GM18517 (cell line): ENCODE measurements at regions not wholly inside any gene's neighbourhood (a gene's known extent, or its start where the extent isn't known, plus 50 kb on each side); places are given as distances from the start of the nearest gene placed in this dataset.
A peak's percentile ranks its signal among the peaks of the same experiment; 100 is the strongest.
"Not testable (repeated sequence)": the region's sequence is repeated elsewhere in the genome, so short reads cannot be mapped to it uniquely, and the experiment has no call there.

Source experiments
- ATAC-seq: cut with Tn5 transposase; IDR thresholded peaks from one replicate; pipeline ENCODE4 v1.9.1; 2021; ENCODE audit warnings: mild to moderate bottlenecking, moderate library complexity; ENCODE audit not compliant: unreplicated experiment

DNA sequence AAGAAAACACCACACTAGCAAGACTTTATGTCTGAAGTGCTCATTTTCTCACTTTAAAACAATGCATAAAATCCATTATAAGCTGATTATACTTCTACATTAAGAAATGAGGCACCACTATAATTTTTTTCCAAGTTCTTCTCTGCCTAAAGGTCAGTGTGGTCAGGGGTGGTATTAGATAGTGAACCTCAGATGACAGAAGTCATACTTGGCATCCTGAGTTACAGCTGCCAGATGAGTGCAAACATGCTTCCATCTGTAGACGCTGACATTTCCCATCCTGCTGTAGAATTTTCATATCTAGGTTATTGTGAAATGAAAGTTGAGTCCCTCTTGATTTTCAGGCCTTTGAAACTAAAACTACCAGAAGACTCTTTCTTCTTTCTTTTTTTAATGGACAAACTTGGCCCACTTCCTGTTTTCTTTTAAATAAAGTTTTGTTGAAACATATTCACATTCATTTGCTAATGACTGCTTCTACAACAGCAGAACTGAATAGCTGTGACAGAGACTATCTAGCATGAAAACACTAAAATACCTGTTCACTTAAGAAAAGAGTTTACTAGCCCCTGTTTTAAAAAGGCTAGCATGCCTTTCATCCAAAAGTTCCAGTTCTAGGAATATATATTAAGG, 900.8 kb downstream of the XPNPEP1 start:
- ATAC-seq = no peak

DNA sequence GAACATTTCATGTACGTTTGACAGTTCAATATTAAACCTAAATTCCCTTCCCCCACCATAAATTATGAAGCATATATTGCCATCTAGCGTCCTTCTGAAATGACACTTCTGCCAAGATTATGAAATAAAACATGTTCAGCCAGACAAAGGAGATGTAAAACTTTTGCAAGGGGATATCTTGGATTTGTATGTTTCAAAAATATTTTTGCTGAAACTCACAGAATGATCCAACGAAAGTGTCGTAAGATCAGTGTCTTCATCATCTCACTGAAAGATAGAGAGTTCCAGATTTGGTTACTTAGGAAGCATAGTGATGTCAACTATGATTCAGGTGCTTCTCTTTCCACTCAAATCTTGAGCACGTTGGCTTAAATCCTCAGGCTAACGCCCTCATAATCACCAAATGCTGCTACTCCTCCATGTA, 904.3 kb downstream of the XPNPEP1 start:
- ATAC-seq = no peak

DNA sequence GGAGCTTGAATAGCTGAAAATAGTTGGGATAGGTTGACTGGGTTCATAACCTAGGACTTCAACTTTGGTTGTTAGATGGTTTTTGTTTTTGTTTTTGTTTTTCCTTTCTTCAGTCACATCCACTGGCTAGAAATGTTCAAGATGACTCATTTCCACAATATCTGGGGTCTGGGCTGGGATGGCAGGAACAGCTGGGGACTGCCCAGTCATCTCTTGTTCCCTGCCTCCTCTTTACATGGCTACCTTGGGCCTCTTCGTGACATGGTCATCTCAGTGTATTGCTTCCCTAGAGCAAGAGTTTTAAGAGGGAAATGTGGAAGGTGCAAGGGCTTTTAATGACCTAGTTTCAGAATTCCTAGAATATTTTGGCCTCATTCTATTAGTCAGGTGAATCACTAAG, 915.8 kb downstream of the XPNPEP1 start:
- ATAC-seq = no peak

DNA sequence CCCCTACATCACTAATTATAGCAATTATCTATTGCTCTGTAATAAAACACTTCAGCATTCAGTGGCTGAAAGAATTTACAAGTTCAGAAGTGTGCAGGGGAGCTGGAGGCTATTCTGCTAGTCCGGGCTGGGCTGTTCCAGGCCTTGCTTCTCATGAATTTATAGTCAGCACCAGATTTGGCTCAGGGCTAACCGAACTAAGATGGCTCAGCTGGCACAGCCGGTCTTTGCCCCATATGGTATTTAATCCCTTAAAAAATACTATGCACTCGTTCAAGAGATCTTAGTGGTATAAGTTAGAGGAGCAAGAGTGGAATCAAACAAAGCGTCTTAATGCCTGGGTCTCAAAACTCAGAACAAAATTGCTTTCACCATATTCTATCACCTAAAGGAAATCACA, 932.9 kb downstream of the XPNPEP1 start:
- no peak for ATAC-seq

DNA sequence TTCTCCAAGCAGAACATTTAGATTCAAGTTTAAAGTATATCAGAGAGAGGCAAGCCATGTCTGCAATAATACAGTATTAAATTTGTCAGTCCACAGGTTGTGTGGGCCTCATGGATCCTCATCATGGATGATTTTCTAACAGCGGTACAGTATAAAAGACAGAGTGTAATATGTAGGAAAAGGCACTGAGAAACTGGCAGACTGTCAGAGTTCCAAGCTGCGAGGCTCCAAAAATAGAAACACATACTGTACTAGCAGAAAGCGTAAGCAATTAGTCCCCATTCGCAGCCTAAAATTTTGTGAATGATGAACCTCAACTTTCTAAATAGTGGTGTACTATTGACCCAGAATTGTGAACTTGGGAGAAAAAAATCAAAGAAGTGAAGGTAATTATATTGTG, 933.3 kb downstream of the XPNPEP1 start:
- no peak for ATAC-seq

DNA sequence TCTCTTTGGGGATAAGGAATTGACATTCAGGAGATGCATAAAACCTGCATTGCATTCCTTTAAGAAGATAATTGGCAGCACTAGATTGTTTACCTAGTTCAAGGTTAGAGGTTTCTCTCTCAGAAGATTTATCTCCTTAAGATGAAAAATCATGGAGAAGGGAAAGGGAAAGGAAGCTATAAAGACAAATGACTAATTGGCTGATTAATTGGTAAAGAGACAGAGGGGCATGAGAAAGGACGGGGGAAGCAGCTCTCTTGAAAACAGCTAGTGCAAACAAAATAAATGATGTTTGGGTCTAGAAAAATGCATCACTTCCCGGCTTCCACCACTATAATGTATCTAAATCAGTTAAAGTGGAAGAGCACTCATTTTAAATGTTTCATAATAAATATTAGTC, 941.2 kb downstream of the XPNPEP1 start:
- no peak for ATAC-seq

DNA sequence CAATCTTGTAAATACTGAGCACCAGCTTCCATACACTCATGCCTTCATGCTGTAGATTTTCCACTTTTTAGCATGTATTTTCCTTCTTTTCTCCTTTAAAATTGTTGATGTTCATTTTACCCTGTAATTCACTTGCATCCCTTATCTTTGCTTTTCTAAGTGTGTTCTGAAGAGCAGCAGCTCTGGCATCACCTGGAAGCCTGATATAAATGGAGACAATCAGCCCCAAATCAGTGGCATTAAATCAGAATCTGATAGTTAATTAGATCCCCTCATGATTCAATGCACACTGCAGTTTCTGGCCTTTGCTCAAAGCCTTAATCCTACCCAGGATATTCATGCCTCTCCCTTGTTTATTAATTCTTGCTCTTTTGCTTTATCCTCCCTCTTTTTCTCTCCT, 942.4 kb downstream of the XPNPEP1 start:
- ATAC-seq = no peak

DNA sequence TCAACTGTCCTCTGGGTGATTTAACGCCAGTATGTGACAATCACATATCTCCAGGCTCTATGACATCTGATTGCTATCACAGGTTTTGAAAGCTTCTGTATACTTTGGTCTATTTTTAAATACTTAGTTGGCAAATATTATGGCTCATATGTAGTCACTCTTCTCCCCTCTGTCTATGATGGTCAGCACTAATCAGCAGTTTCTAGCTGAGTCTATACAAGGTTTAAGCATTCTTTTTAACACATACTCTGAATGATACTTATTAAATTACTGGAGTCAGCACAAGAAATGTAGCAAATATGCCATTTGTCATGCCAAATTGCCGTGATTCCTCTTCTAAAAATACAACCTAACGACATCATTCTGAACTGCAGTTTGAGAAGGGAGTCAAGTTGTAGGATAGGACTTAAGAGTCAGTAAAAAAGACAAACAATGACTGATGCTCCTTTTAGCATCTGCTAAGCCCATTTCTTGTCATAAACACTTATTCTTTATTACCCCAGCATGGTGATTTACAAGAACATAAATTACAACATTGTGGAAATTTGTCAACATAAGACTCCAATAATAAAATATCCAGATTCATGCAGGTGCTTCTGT, 947.8 kb downstream of the XPNPEP1 start:
- ATAC-seq = no peak

DNA sequence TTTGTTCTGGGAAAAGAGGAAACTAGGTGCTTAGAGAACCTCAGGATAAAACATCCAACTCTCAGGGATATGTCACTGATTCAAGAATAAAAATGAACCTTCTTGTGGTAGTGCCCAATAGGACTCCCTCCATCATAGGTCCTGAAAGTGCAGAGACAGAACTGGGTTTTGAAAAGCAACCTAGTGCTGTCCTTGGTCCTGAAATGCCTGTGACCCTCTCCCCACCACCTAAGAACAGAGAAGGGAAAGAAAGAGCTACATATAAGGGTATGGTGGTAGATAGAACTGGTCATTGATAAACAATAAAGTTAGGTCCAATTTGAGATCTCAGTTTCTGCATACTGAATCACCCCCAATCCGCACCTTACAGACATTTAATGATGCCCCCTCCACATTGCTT, 953.3 kb downstream of the XPNPEP1 start:
- ATAC-seq = no peak

DNA sequence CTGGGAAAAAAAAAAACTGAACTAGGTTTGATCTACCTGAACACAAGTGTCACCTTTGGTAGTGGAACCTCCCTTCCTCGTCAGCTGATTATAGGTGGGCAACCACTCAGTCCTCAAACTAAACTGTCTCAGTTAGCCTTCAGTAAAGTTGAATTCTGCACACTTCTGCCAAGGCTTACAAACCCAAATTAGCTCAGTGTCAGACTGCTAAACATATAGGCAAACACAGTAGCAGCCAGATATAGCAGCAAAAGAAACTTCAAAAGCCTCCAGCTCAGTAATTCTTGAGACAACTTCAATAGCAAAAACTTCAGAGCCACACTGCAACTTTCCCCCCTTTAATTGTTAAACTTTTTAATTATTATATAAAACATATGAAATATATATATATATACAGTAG, 956.9 kb downstream of the XPNPEP1 start:
- no peak for ATAC-seq

DNA sequence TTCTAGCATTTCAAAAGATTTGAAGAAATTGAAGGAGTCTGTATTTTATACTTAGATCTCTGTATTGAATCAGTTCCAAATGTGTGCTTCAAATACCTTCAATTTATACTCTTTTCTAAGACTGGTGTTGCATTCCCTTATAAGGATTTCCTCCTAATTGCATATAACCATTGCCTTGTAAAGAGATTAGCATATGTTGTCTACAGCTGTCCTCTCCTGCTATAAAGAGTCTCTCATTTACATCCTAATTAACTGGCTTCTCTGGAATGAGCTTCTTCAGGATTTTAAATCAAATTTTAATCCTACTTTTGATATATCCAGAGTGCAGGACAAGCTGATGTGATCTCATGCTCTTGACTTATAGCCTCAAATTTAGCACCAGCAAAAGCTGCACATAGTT, 957.3 kb downstream of the XPNPEP1 start:
- ATAC-seq = no peak

DNA sequence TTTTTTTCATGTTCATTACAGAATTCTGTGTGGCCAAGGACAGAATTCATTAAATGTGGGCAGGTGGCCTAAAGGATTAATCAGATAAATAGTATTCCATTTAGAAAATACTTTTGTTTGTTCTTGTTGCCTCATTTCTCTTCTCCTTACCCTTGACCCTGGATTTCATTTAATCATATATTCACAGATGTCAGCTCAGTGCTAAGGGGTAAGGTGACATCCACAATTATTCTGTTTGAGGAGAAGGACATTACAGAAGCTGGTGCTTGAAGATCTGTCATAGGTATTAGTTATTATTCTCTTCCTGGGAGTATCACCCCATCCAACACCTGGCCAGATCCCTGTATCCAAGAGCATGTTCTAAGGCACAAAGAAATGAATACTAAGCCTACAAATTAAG, 961.1 kb downstream of the XPNPEP1 start:
- ATAC-seq = no peak

DNA sequence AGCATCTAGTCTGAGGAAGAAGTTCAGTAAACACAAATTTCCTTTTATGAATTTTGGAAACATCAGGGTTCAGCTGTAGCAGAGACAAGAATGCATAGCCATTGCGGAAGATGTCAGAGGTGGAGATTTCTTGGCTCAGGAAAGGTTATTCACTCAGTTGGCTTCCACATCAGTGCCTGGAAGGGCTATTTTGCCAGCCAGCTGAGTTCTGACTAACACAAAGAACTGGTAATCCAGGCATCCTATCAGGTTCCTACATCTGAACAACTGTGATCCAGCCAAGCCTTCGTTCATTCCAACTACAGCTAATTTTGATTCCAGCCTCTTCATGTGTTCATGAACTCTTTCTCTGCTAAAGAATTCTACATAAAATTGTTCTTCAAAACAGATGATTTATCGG, 965.6 kb downstream of the XPNPEP1 start:
- ATAC-seq = no peak

DNA sequence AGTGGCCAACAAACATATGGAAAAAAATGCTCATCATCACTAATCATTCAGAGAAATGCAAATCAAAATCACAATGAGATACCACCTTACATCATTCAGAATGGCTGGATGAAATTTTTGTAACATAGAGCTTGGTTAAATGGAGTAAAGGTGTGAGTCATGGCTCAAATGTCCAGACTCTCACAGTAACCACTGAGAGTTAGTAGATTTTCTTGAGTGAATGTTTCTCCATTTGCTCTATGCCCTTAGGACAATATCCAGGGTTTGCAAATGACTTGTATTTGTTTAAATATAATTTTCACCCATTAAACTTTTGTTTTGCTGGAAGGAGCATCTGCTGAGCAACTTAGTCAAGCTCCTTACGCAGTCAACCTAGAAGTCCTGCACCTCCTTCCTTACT, 967.2 kb downstream of the XPNPEP1 start:
- ATAC-seq = no peak

DNA sequence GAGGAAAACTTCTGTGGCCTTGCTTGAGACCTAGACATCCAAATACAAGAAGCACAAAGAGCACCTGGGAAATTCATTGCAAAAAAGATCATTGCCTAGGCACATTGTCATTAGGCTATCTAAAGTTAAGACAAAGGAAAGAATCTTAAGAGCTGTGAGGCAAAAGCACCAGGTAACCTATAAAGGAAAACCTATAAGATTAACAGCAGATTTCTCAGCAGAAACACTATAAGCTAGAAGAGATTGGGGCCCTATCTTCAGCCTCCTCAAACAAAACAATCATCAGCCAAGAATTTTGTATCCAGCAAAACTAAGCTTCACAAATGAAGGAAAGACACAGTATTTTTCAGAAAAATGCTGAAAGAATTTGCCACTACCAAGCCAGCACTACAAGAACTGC, 1003.3 kb downstream of the XPNPEP1 start:
- ATAC-seq = not testable (repeated sequence)

DNA sequence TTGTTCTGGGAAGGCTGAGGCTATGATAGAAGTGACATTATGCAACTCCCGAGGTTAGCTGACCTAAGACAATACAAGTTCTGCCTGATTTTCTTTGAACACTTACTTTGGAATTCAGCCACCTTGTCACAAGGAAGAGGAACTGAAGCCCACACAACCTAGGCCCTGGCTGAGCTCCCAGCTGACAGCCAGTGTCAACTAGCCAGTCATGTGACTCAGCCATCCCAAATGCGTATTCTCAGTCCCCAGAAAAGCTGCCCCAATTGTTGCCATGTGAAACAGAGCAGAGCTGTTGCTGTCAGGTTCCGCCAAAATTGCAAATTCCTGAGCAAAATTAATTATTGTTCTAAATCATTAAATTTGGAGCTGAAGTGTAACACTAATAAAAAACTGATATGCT, 1010.0 kb downstream of the XPNPEP1 start:
- no peak for ATAC-seq

DNA sequence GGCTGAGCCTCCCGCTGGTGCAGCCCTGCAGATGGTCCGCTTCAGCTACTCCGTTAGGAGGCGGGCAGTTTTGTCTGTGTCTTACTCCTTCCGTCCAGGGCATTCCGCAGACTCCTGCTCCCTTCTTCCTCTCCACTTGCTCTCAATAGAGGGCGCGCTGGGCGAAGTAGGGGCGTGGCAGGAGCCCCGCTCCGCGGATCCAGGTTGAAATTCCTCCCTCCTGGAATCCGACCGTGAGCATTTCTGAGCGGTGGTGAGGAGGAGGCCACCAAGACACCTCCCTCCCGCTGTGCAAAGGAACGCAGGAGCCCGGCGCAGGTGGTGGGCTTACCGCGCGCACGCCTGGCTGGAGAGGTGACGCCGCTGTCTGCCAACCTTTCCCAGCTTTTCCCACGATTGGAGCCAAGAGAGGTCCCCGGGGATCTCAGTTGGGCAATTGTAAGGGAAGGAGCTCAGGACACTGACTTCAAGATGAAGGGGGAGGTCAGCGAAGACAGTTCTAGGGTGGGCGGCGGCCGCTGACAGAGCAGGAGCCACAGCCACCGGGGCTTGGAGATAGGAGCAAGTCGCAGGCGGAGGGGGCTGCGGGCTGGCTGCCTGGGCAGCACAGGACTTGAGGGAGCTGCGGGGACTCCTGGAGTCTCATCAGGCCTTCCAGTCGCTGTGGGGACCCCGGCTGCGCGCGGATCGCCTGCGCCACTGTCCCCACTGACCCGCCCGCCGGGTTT, 1011.3 kb downstream of the XPNPEP1 start:
- ATAC-seq = peak; percentile 66

DNA sequence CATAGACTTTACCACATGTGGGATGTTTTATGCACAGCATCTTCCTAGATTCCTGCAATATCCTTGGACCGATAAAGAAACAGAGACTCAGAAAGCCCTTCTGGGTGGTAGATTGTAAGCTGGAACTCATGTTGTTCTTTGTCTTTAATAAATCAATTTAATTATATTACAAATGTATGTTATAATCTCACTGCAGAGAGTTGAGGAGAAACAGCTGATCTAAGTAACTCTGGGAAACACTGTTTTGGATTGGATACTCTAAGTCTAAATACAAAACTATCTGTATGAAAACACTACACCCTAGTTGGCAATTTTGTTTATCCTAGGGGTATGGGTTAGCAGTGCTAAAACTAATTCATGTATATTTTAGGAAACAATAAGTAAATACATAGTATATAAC, 1015.2 kb downstream of the XPNPEP1 start:
- no peak for ATAC-seq

DNA sequence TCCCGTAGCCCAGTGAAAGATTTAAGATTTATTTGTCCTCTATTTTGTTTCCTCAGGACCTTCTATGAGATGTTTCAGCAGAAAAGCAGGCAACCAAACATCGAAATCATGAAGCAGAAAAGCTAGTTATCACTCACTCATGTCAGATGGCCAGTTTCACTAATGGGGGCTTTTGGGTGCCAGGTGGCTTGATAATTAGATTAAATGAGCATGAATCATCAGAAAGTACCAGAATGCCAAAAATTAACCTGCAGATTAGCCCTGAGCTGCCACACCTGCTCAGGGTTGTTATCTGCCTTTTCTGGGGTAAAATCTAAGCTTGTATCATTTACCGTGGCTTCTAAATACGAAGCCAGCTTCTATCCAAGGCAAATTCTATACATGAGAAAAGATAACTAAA, 1017.5 kb downstream of the XPNPEP1 start:
- ATAC-seq = no peak

DNA sequence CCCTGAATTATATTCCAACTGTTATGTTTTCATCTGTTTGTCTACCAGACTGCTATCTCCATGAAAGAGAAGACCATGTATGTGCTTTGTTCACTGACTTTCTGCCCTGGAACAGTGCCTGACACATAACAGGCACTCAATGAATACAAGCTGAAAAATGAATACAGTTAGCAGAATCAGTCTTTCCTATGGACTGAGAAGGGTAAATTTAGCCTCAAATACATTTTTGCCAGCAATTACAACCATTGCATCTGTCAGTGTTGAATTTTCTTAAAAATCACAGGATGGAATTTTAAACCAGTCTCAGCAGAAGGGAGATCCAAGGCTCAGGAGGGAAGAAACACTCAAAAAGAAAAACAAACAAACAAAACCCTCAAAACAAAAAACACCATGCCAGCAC, 1018.1 kb downstream of the XPNPEP1 start:
- no peak for ATAC-seq

DNA sequence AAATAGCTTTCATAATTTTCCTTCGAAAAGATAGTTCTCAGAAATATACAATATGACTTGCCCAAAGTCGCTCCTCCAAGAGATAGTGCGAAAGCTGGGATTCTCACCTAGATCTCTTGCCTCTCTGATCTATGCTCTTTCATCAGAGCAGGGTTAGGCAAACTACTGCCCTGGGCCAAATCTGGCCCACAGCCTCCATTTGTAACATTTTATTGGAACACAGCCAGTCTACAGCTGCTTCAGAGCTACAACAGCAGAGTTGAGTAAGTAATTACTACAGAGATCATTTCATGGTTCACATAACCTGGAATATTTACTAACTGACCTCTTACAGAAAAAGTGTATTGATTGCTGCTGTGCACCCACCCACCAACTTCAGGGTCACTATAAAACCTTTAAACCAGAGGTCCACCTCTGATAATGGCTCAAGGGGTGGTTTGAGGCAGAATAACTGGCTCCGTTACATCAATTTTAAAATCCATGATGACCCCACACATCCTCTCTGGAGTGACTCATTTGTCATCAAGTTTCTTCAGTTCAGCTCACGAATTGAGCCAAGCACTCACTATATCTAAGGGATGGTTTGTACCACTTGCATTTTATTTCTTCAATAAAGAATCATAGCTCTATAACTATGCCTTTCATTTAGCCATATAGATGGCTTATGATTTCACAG, 1019.0 kb downstream of the XPNPEP1 start:
- ATAC-seq = no peak
